Loucy (cell line): ENCODE measurements at regions not wholly inside any gene's neighbourhood (a gene's known extent, or its start where the extent isn't known, plus 50 kb on each side); places are given as distances from the start of the nearest gene placed in this dataset.

Experiments used
- H2AFZ ChIP-seq: fragments of 200-600 bp; sonication (generic); 2 replicates; pipeline ENCODE4 v1.6.0; 2016; ENCODE audit warnings: antibody characterized with exemption, mild to moderate bottlenecking, low read length, moderate library complexity
- H3F3A ChIP-seq: fragments of 200-600 bp; 2 replicates; pipeline ENCODE4 v1.6.0; 2016; ENCODE audit warnings: antibody characterized with exemption, low read depth, mild to moderate bottlenecking
- H3K27me3 ChIP-seq: fragments of 200-600 bp; sonication (generic); 2 replicates; pipeline ENCODE4 v1.6.1; 2014; ENCODE audit warnings: low read length, mild to moderate bottlenecking; ENCODE audit not compliant: insufficient read depth, poor library complexity, severe bottlenecking
- H3K36me3 ChIP-seq: fragments of 200-600 bp; sonication (generic); 2 replicates; pipeline ENCODE4 v1.6.1; 2016; ENCODE audit warnings: low read length; ENCODE audit not compliant: insufficient read depth
- H3K4me1 ChIP-seq: fragments of 200-600 bp; sonication (generic); 2 replicates; pipeline ENCODE4 v1.5.1; 2014; ENCODE audit warnings: low read length, mild to moderate bottlenecking; ENCODE audit not compliant: insufficient read depth, poor library complexity, severe bottlenecking
- H3K4me2 ChIP-seq: fragments of 200-600 bp; sonication (generic); 2 replicates; pipeline ENCODE4 v1.6.0; 2014; ENCODE audit warnings: antibody characterized with exemption, low read length, low read depth, mild to moderate bottlenecking; ENCODE audit not compliant: poor library complexity, severe bottlenecking
- H3K4me3 ChIP-seq: fragments of 200-600 bp; sonication (generic); 2 replicates; pipeline ENCODE4 v1.5.1; 2014; ENCODE audit warnings: low read length, mild to moderate bottlenecking, mixed read lengths; ENCODE audit not compliant: poor library complexity, severe bottlenecking
- H3K79me2 ChIP-seq: fragments of 200-600 bp; sonication (generic); 2 replicates; pipeline ENCODE4 v1.6.1; 2014; ENCODE audit warnings: low read length; ENCODE audit not compliant: insufficient read depth
- H3K9ac ChIP-seq: fragments of 200-600 bp; sonication (generic); 2 replicates; pipeline ENCODE4 v1.6.0; 2014; ENCODE audit warnings: mild to moderate bottlenecking, low read depth, low read length, moderate library complexity; ENCODE audit not compliant: poor library complexity, severe bottlenecking
- H3K9me2 ChIP-seq: fragments of 200-600 bp; sonication (generic); replicated peaks from 2 replicates; pipeline ENCODE4 v1.6.1; 2016; ENCODE audit warnings: low read depth, low read length, mixed read lengths
- H3K9me3 ChIP-seq: fragments of 200-600 bp; sonication (generic); 2 replicates; pipeline ENCODE4 v1.6.1; 2014; ENCODE audit warnings: mild to moderate bottlenecking, antibody characterized with exemption, low read length, low read depth; ENCODE audit not compliant: insufficient read depth
- H4K20me1 ChIP-seq: fragments of 200-600 bp; sonication (generic); 2 replicates; pipeline ENCODE4 v1.6.0; 2014; ENCODE audit warnings: antibody characterized with exemption, low read length, mild to moderate bottlenecking; ENCODE audit not compliant: insufficient read depth, poor library complexity, severe bottlenecking
- CTCF ChIP-seq: fragments of 200-600 bp; sonication (generic); conservative IDR thresholded peaks from 2 replicates; pipeline ENCODE4 v1.5.1; 2014; ENCODE audit warnings: mild to moderate bottlenecking, antibody characterized with exemption, low read length
- EZH2phosphoT487 ChIP-seq: fragments of 200-600 bp; IDR thresholded peaks from 2 replicates; pipeline ENCODE4 v1.6.1; 2018; ENCODE audit warnings: antibody characterized with exemption, mild to moderate bottlenecking, moderate library complexity, borderline replicate concordance

GRCh38 chr13:40023595-40024203 is 368.2 kb downstream of the COG6 start:
- TF ChIP-seq CTCF (no peak), EZH2phosphoT487 (no peak)
- H3K4me2 ChIP-seq = no peak overlapping the region
- no peak overlapping the region for H3K9ac ChIP-seq
- H3K36me3 ChIP-seq = no peaks in the 10 kb centered on the region
- no peak overlapping the region for H2AFZ ChIP-seq
- no peak overlapping the region for H3K4me3 ChIP-seq
- H3K4me1 ChIP-seq = no peaks in the 10 kb centered on the region
- H3F3A ChIP-seq = no peaks in the 10 kb centered on the region
- H4K20me1 ChIP-seq = no peaks in the 10 kb centered on the region
- no peaks in the 10 kb centered on the region for H3K9me3 ChIP-seq
- H3K9me2 ChIP-seq = no peaks in the 10 kb centered on the region
- H3K27me3 ChIP-seq = no peaks in the 10 kb centered on the region
- H3K79me2 ChIP-seq = no peaks in the 10 kb centered on the region

- TF ChIP-seq CTCF = no peak
- TF ChIP-seq EZH2phosphoT487 = no peak
- H3F3A ChIP-seq = no peaks in the 10 kb centered on the region
Observed at GRCh38 chr13:40024204-40024966, 368.9 kb downstream of the COG6 start.

GRCh38 chr13:40024967-40025714 is 369.7 kb downstream of the COG6 start:
- H3K36me3 ChIP-seq = no peaks in the 10 kb centered on the region
- no peak overlapping the region for H3K4me2 ChIP-seq
- H3K4me3 ChIP-seq = no peak overlapping the region
- H3K27me3 ChIP-seq = no peaks in the 10 kb centered on the region
- no peaks in the 10 kb centered on the region for H3F3A ChIP-seq
- no peaks in the 10 kb centered on the region for H3K4me1 ChIP-seq
- TF ChIP-seq EZH2phosphoT487 (no peak), CTCF (no peak)
- no peaks in the 10 kb centered on the region for H3K9me2 ChIP-seq
- H3K9ac ChIP-seq = no peak overlapping the region
- H4K20me1 ChIP-seq = no peaks in the 10 kb centered on the region
- H3K9me3 ChIP-seq = no peaks in the 10 kb centered on the region
- H2AFZ ChIP-seq = no peak overlapping the region
- no peaks in the 10 kb centered on the region for H3K79me2 ChIP-seq

More at GRCh38 chr13:40024204-40024966, 368.9 kb downstream of the COG6 start:
- no peak overlapping the region for H2AFZ ChIP-seq
- no peaks in the 10 kb centered on the region for H3K4me1 ChIP-seq
- no peaks in the 10 kb centered on the region for H3K27me3 ChIP-seq
- no peak overlapping the region for H3K9ac ChIP-seq
- no peaks in the 10 kb centered on the region for H3K9me2 ChIP-seq
- H3K79me2 ChIP-seq = no peaks in the 10 kb centered on the region
- H3K36me3 ChIP-seq = no peaks in the 10 kb centered on the region
- H4K20me1 ChIP-seq = no peaks in the 10 kb centered on the region
- H3K4me2 ChIP-seq = no peak overlapping the region
- H3K9me3 ChIP-seq = no peaks in the 10 kb centered on the region
- no peak overlapping the region for H3K4me3 ChIP-seq
